ENCODE measurements at regions not wholly inside any gene's neighbourhood (a gene's known extent, or its start where the extent isn't known, plus 50 kb on each side); places are given as distances from the start of the nearest gene placed in this dataset.
"Not testable (repeated sequence)": the region's sequence is repeated elsewhere in the genome, so short reads cannot be mapped to it uniquely, and the experiment has no call there.

DNA sequence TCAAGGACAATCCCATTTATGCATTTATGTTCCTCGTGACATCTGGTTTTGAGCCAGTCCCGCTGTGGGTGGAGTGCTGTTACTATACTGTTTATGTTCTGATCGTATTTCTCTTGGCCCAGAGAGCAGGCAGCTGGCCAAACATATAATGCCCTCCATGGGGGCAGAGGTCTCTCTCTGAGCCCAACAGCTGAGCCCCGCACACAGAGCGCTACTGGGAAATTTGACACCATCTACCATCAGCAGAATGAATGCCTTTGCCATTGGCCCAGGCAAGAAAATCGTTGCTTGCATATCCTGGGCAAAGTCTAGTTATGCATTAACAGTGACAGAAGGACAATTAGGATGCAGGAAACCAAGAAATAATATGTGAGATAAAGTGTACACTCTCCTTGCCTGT is 126.8 kb upstream of the CACNA1A start:
- no peak overlapping the region for H3K4me3 ChIP-seq (ENCODE audit: low read depth, low read length)
- no peak for DNase-seq (ENCODE audit: low read depth)
- TF ChIP-seq CTCF (IDR thresholded peaks at IDR 0.05; ENCODE audit: control insufficient read depth, extremely low read depth, insufficient read depth) = no peak

DNA sequence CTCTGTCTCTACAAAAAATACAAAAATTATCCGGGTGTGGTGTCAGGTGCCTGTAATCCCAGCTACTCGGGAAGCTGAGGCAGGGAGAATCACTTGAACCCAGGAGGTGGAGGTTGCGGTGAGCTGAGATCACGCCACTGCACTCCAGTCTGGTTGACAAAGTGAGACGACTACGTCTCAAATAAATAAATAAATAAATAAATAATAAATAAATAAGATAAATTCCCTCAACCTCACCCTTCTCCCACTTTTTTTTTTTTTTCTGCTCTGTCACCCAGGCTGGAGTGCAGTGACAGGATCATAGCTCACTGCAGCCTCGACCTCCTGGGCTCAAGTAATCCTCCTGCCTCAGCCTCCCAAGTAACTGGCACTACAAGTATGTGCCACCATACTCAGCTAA is 125.9 kb upstream of the CACNA1A start:
- H3K4me3 ChIP-seq (ENCODE audit: low read depth, low read length); DNase-seq (ENCODE audit: low read depth): not testable (repeated sequence)

- no peak overlapping the region for H3K4me3 ChIP-seq (ENCODE audit: low read depth, low read length)
These were observed 123.5 kb upstream of the CACNA1A start for GRCh38 chr19:13629687-13630357.

GRCh38 chr19:13627531-13627930 is 121.3 kb upstream of the CACNA1A start:
- DNase-seq (ENCODE audit: low read depth) = no peak
- no peak overlapping the region for H3K4me3 ChIP-seq (ENCODE audit: low read depth, low read length)
- TF ChIP-seq CTCF (IDR thresholded peaks at IDR 0.05; ENCODE audit: control insufficient read depth, extremely low read depth, insufficient read depth) = no peak

More at GRCh38 chr19:13629687-13630357, 123.5 kb upstream of the CACNA1A start:
- no peak for DNase-seq (ENCODE audit: low read depth)
- TF ChIP-seq CTCF (IDR thresholded peaks at IDR 0.05; ENCODE audit: control insufficient read depth, extremely low read depth, insufficient read depth) = no peak

- no peak for TF ChIP-seq CTCF (IDR thresholded peaks at IDR 0.05; ENCODE audit: control insufficient read depth, extremely low read depth, insufficient read depth)
- DNase-seq (ENCODE audit: low read depth) = no peak
- H3K4me3 ChIP-seq (ENCODE audit: low read depth, low read length) = no peak overlapping the region
These were observed 117.7 kb upstream of the CACNA1A start for GRCh38 chr19:13623716-13624710.

DNA sequence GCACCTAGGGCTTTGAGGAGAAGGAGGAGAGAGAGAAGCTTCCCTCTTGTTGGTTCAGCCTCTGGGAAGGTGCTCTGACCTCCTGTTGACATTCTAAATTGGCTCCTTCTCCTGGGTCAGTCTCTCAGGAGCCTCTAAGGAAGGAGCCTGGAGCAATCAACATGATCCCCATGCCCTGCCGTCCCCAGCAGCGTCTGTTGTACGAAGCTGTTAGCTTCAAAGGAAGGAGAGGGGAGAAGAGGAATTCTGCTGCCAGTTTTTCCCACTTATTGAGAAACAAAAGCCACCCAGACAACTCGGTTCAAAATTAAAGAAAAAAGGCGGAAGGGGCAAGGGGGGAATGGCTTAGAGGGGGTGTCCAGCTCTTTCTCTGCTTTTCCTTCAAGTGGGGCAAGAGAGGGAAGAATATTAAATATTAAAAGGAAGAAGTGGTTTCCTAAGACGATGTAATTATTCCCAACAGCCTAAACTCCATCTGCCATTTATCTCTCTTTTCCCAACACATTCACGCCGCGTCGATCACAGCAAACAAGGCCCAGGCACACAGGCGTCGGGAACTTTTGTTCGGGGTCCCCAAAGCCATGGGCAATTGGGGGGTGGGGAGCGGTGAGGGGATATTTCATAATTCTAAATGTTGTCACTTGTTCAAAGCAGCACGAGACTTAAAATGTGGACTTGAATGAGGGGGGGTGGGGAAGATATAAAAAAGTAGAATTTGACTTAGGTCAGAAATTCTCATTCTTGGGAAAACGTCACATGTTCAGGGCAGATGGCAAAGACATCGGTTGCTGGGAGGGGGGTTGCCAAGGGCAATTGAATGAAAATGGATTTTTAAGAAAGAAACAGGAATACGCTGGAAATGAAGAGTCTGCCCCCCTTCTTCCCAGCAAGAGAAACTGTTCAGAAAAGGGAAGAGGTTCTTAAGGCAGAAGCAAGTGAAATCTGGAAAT is 116.8 kb upstream of the CACNA1A start:
- TF ChIP-seq CTCF (IDR thresholded peaks at IDR 0.05; ENCODE audit: control insufficient read depth, extremely low read depth, insufficient read depth) = no peak
- no peak overlapping the region for H3K4me3 ChIP-seq (ENCODE audit: low read depth, low read length)
- no peak for DNase-seq (ENCODE audit: low read depth)

Data from LNCaP clone FGC (cell line).